Fibroblast of pulmonary artery (primary cell): ENCODE measurements at regions not wholly inside any gene's neighbourhood (a gene's known extent, or its start where the extent isn't known, plus 50 kb on each side); places are given as distances from the start of the nearest gene placed in this dataset.

ENCODE experiments used
- DNase-seq: peaks from one replicate; pipeline ENCODE4 v3.0.0-alpha.2; 2010; ENCODE audit warnings: low read depth
- H3K4me3 ChIP-seq: replicated peaks from 2 replicates; pipeline ENCODE4 v1.5.1; 2011; ENCODE audit warnings: low read depth, mild to moderate bottlenecking, control low read depth, low read length, moderate library complexity
- TF ChIP-seq, protein P1 (sequence below): IDR thresholded peaks from 2 replicates; pipeline ENCODE4 v1.5.1; 2011; ENCODE audit warnings: mild to moderate bottlenecking, control low read depth, low read length, inconsistent platforms; ENCODE audit errors: missing control alignments

DNA sequence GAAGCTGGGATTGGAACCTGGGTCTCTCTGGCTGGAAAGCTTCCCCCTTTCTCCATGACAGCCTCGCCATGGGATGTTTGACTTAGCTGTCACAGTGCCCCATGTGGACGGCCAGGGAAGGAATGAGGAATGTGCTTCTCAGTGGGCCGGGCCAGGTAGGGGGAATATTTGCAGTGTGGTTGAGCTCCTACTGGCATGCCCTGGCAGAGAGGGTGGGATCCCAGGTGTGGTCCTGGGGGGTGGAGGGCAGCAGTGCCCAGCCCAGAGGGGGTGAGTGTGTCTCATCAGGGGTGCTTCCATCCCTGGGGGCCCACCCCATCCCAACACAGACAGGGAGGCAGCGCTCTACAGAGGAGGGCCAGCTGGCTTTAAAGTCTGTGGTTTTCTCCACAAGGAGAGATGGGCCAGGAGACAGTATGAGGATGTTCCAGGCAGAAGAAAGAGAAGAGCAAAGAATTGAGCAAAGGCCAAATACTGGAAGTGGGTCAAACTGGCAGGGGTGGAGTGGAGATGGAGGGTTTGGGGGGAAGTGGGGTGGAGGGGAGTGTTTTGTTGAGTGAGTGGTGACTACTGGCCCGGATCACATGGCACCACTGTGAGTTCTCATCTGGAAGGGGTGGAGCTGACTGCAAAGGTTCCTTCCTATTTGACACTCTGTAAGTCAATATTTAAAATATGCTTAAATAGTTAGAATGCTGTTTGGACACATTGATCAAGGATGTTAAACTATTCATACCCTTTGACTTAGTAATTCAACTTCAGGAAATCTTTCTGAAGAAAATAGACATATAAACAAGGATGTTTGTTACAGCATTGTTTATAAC is 94.0 kb downstream of the MYCN start:
- H3K4me3 ChIP-seq = no peak overlapping the region
- DNase-seq = no peak
- TF ChIP-seq, protein P1, sequence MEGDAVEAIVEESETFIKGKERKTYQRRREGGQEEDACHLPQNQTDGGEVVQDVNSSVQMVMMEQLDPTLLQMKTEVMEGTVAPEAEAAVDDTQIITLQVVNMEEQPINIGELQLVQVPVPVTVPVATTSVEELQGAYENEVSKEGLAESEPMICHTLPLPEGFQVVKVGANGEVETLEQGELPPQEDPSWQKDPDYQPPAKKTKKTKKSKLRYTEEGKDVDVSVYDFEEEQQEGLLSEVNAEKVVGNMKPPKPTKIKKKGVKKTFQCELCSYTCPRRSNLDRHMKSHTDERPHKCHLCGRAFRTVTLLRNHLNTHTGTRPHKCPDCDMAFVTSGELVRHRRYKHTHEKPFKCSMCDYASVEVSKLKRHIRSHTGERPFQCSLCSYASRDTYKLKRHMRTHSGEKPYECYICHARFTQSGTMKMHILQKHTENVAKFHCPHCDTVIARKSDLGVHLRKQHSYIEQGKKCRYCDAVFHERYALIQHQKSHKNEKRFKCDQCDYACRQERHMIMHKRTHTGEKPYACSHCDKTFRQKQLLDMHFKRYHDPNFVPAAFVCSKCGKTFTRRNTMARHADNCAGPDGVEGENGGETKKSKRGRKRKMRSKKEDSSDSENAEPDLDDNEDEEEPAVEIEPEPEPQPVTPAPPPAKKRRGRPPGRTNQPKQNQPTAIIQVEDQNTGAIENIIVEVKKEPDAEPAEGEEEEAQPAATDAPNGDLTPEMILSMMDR = no peak

DNA sequence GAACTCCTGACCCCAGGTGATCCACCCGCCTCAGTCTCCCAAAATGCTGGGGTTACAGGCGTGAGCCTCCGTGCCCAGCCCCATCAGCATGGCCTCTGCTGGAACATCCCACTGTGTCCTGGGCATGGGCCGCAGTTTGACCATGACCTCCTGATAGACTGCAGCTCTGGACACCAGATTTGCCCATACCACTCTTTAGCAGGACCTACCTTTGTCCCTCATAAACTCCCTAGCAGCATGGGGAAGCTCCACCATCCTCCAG is 92.6 kb downstream of the MYCN start:
- TF ChIP-seq, protein P1 = no peak
- no peak overlapping the region for H3K4me3 ChIP-seq
- DNase-seq = no peak

DNA sequence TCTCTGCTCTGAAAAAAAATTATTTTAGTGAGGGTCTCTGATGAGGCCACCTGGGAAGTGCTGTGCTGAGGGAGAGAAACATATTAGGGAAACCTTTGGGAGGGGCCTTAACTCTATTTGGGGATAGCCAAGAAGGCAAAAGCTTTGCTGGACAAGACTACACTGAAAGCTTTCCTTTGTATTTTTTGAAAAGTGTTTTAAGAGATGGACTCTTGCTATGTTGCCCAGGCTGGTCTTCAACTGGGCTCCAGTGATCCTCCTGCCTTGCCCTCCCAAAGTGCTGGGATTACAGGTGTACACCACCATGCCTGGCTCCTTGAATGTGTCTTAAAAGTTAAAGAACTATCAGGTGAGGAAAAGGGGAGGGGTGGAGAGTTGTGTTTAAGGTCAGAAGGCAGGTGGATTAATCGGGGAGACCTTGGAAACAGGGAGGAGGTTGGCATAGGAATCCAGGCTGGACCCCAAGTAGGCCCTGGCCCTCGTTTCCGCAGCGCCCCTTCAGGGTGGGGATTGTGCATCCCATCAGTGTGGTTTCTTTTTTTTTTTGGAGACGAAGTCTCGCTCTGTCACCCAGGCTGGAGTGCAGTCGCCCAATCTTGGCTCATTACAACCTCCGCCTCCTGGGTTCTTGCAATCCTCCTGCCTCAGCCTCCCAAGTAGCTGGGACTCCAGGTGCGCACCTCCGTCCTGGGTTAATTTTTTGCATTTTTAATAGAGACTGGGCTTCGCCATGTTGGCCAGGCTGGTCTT is 92.1 kb downstream of the MYCN start:
- H3K4me3 ChIP-seq = no peak overlapping the region
- DNase-seq = no peak
- TF ChIP-seq, protein P1 = no peak

DNA sequence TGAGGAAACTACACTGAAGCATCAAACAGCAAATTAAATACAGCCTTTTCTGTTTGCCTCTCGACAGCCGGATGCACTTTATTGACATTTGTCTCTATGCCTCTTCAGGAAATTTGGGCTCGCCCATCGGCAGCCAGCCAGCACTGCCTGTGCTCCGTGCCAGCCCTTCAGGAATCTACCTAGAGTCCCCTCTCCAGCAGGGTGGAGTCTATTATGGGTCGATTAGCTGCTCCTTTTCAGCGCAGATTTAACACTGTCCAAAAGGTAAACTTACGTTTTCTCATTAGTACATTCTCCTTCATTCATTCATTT is 91.5 kb downstream of the MYCN start:
- DNase-seq = no peak
- TF ChIP-seq, protein P1 = no peak
- no peak overlapping the region for H3K4me3 ChIP-seq

DNA sequence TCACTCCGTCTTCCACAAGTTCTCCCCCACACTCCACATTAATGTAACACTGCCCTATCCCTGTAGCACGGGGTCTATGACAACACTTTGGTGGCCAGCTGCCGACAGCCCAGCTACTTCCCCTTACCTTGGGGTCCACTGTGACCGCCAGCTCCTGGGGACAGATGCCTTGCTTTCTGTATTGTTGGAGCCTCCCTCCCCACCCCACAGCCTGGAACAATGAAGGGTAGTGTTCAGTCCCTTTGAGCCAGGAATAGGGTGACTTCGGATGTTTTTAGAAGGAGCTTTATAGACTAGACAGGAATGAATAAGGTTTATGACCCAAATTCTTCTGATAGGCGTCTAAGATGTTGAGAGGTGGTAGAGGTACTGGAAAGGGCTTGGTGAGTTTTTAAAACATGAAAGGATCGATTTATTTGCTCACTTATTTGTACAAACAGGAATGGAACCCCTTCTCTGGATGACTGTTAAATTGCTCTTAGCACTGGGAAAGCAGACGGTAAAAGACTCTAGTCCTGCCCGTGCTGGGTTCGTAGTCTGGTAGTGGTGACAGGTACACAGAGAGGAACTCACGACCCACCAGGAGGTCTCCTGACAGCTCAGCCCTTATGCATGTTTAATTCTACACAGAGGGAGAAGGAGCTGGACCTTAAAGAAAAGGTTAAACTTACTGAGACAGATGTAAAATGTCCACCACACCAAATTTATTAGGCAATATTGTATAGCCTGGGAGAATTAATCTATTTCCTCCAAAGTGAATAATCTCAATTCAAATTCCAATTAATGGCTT is 90.9 kb downstream of the MYCN start:
- DNase-seq = no peak
- TF ChIP-seq, protein P1 = no peak
- H3K4me3 ChIP-seq = no peak overlapping the region

DNA sequence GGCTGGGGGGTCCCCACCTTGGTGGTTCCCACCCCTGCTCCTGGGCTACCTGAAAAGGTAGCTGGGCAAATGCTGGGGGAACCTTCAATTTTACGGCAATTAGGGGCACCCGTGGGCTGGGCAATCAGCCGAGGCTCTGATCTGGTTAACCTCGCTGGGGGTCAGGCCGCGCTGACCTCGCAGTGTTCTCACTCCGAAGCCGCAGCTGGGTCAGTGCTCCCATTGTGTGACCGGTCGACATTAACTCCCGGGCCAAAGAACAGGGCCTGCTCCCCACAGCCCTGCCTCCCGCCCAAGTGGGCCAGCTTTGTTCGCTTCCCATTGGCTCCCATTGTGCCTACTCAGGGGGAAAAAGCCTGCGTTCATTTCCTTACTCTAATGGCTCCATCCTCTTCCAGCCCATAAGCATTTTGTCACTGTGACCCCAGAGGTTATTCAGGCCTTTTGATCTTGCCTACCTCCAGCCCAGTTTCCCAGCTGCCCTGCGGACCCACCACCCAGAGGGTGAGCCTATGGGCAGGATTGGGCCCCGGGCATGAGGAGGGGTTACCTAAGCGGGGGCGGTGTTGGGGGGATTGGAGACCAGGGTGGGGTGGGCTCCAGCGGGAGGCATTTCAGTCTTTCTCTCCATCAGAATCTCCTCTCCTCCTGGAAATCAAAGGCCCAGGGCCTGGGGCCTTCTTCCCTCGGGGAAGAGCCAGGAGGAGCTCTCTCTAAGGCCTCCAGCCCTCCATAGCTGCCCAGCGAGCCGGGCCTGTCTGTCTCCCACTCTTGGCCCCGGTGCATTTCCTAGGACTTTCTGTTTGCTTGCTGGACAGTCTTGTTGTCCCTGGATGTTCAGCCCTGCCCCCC is 90.1 kb downstream of the MYCN start:
- no peak overlapping the region for H3K4me3 ChIP-seq
- DNase-seq = no peak
- TF ChIP-seq, protein P1 = no peak
